Activated CD4-positive, alpha-beta T cell treated with anti-CD3 and anti-CD28 coated beads, Interleukin-2, amount 50 U/mL, for 24 hours (primary cell): ENCODE measurements at regions not wholly inside any gene's neighbourhood (a gene's known extent, or its start where the extent isn't known, plus 50 kb on each side); places are given as distances from the start of the nearest gene placed in this dataset.

Source experiments
- DNase-seq, 2 donors: peaks; one replicate each; pipeline ENCODE4 v3.0.0-alpha.2; 2020; ENCODE audit warnings: low read depth in 1 of 2, low spot score in 1 of 2

- no peak for DNase-seq
Observed at GRCh38 chr7:98467570-98468312, 66.9 kb upstream of the BAIAP2L1 start.

DNA sequence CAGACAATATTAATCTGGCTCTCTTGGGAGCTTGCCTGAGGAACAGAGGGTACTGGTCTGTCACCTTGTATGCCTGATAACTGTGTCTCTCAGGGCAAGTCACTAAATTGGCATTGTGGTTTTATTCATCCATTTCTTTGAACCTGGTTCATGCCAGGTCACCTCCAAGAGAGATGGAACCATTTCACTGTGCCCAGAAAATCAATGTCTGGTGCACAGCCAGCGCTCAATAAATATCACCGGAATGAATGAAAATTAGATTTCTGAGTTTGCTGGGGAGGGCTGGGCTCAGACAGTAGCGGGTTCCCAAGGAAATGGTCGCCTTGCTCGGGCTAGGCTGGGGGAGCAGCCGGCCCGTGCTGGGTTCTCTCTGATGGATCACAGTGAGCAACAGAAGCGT is 64.1 kb upstream of the BAIAP2L1 start:
- DNase-seq: no peak

- no peak for DNase-seq
Observed at GRCh38 chr7:98464558-98464940, 63.7 kb upstream of the BAIAP2L1 start.

DNA sequence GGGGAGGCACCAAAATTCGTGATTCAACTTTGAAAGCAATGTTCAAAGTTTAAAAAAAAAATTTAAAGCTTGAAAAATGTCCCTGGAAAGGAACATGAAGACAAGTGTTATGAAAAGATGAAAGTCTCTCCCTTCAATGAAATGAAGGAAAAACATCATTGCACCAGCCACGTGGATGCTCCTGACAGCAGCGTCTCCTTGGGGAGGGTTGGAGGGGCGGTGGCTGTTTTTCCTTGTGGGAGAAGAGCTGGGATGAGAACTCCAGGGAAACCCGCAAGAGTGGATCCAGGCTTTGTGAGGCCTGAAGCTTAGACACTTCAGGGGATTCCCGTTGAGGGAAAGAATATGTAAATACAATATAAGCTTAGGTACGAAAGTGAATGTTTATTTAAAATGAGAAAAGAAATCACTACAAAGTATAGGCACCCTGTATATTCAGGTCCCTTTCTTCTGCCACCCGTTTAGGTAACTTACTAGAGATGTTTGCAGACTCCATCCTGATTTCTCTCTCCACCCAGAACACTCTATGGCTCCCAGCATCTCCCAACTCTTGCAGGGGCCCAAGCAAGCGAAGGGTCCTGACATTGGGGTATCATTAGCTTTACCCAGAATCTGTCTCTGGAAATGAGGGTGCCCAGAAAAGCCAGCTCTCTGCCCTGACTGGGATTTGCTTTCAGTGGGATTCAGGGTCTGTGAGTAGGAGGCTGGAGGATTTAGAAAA is 63.1 kb upstream of the BAIAP2L1 start:
- DNase-seq: no peak

DNA sequence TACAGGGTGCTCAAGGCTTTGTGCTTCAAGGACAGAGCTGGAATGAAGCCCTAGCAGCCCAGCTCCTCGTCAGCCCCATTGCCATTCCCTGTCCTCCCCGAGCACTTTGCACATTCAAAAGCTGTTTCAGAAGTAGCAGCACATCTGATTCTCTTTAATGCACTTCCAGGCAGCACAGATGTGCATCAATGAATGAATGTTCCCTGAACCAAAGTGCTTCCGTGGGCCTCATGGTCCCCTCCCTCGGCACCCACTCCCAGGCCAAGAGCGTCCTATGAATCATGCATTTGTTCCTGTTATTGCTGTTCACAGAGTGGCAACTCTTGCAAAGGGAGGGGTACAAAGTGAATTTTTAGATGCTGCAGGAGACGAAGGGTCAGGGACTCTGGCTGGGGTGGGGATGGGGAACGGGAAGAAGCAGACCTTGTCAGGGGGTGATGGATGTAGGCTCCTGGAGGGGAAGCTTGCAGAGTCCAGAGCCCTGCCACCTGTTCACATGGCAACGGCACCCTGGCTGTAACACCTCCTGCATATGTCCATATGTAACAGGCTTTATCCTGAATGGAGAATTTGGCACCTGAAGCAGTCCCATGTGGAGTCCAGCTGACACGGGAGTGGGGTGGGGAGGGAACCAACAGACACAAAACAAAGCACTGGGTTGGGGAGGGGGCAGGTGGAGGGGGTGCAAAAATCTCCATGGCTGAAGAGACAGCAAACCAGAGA is 62.2 kb upstream of the BAIAP2L1 start:
- DNase-seq: no peak

- DNase-seq: no peak
Observed at GRCh38 chr7:98460902-98461301, 60.0 kb upstream of the BAIAP2L1 start.

- DNase-seq: no peak
Observed at GRCh38 chr7:98459529-98459928, 58.6 kb upstream of the BAIAP2L1 start.

DNA sequence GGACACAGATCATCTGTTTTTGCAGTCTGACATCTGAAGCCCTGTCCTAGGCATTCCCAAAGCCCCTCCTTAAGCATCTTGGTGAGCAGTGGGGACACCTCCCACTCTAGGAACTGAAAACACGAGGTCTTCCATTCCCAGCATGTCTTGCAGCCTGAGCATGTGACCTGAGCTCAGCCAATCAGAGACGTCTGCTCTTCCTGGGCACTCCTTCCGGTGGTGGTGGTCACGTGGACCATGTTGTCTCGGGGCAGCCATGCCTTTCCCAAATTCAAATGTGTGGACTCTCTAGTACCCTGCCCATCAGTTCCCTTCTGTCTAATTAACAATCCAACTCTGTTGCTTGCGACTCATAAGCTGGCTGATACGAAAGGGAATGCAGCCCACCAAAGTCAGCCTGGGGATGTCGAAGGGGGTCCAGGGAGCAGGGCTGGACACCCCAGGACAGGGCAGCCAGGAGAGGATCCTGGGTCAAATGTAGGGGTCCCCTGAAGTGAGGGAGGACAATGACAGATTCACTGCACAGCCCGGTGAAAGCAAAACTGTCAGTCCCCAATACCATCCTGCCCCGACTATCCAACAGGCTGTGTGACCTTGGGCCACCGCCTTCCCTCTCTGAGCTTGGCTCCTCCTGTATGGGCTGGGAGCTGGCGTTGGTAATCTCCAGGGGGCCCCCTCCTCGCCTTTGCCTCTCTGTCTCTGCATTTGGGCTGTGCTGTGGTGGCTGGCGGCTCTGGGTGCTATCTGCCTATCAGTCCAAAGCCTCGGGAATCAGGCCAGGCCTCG is 57.4 kb upstream of the BAIAP2L1 start:
- no peak for DNase-seq

GRCh38 chr7:98456866-98457265 is 56.0 kb upstream of the BAIAP2L1 start:
- no peak for DNase-seq

- DNase-seq: no peak
Observed at GRCh38 chr7:98452791-98453190, 51.9 kb upstream of the BAIAP2L1 start.
